HCT116 (cell line): ENCODE measurements at regions not wholly inside any gene's neighbourhood (a gene's known extent, or its start where the extent isn't known, plus 50 kb on each side); places are given as distances from the start of the nearest gene placed in this dataset.
"Not testable (repeated sequence)": the region's sequence is repeated elsewhere in the genome, so short reads cannot be mapped to it uniquely, and the experiment has no call there.

ENCODE experiments used
- JUND ChIP-seq: IDR thresholded peaks from 2 replicates; pipeline ENCODE4 v1.6.1; 2012
- ZBTB33 ChIP-seq: IDR thresholded peaks from 2 replicates; pipeline ENCODE4 v1.6.1; 2011; ENCODE audit warnings: mild to moderate bottlenecking, low read length, moderate library complexity; ENCODE audit not compliant: insufficient replicate concordance; ENCODE audit errors: extremely low read depth
- TF ChIP-seq, protein P1 (sequence below): IDR thresholded peaks from 2 replicates; pipeline ENCODE4 v1.6.1; 2012

- TF ChIP-seq JUND, ZBTB33: not testable (repeated sequence)
- TF ChIP-seq, protein P1, sequence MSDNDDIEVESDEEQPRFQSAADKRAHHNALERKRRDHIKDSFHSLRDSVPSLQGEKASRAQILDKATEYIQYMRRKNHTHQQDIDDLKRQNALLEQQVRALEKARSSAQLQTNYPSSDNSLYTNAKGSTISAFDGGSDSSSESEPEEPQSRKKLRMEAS: not testable (repeated sequence)
Measured at GRCh38 chr11:3437441-3437840, 58.5 kb upstream of the ZNF195 start.
